ENCODE measurements at regions not wholly inside any gene's neighbourhood (a gene's known extent, or its start where the extent isn't known, plus 50 kb on each side); places are given as distances from the start of the nearest gene placed in this dataset.

- TF ChIP-seq CTCF (IDR thresholded peaks at IDR 0.05) = no peak
- TF ChIP-seq EP300 (IDR thresholded peaks at IDR 0.05) = no peak
- TF ChIP-seq POLR2A (IDR thresholded peaks at IDR 0.05) = no peak
- TF ChIP-seq POLR2AphosphoS5 (IDR thresholded peaks at IDR 0.05) = no peak
These were observed 148.8 kb downstream of the NOC3L start for GRCh38 chr10:94213980-94214379.
